A549 (cell line): ENCODE measurements at regions not wholly inside any gene's neighbourhood (a gene's known extent, or its start where the extent isn't known, plus 50 kb on each side); places are given as distances from the start of the nearest gene placed in this dataset.

Source experiments
- CHD2 ChIP-seq: fragments of 150-350 bp; IDR thresholded peaks from 2 replicates; pipeline ENCODE4 v1.6.1; 2014; ENCODE audit warnings: low read length; ENCODE audit not compliant: partially characterized antibody
- CTCF ChIP-seq: fragments of >200 bp; sonication (Bioruptor Twin); formaldehyde crosslinking; IDR thresholded peaks from 3 replicates; pipeline ENCODE4 v1.5.1; 2016
- EHMT2 ChIP-seq: fragments of 200-600 bp; sonication (generic); IDR thresholded peaks from 2 replicates; pipeline ENCODE4 v1.6.1; 2016; ENCODE audit warnings: antibody characterized with exemption, low read depth, mild to moderate bottlenecking, moderate library complexity
- EP300 ChIP-seq, 2 experiments: fragments of >200 bp; sonication (Bioruptor Twin); formaldehyde crosslinking; IDR thresholded peaks; 2 replicates in 1 of 2; 3 replicates in 1 of 2; pipeline ENCODE4 v1.6.1; 2016 to 2017
- JUN ChIP-seq, 2 experiments: fragments of >200 bp; sonication (Bioruptor Twin); formaldehyde crosslinking; IDR thresholded peaks; 2 replicates in 1 of 2; 3 replicates in 1 of 2; pipeline ENCODE4 v1.6.1; 2016 to 2017
- MYC ChIP-seq: IDR thresholded peaks from 2 replicates; pipeline ENCODE4 v1.6.1; 2012; ENCODE audit warnings: mild to moderate bottlenecking, inconsistent platforms, low read length, improper control_type of control experiment, borderline replicate concordance
- NR3C1 ChIP-seq: fragments of >200 bp; sonication (Bioruptor Twin); formaldehyde crosslinking; IDR thresholded peaks from 3 replicates; pipeline ENCODE4 v1.6.1; 2017
- POLR2A ChIP-seq: IDR thresholded peaks from 2 replicates; pipeline ENCODE4 v1.6.1; 2012; ENCODE audit warnings: mild to moderate bottlenecking, low read length
- ZSCAN20 ChIP-seq: fragments of 250-450 bp; sonication (Bioruptor Pico); IDR thresholded peaks from 2 replicates; pipeline ENCODE4 v1.8.0; 2022; ENCODE audit warnings: mild to moderate bottlenecking, moderate library complexity
- TF ChIP-seq, protein P1 (sequence below): IDR thresholded peaks from 2 replicates; pipeline ENCODE4 v1.6.1; 2012
- TF ChIP-seq, protein P2 (sequence below): fragments of 450-650 bp; IDR thresholded peaks from 2 replicates; pipeline ENCODE4 v1.6.1; 2014; ENCODE audit warnings: antibody characterized with exemption

DNA sequence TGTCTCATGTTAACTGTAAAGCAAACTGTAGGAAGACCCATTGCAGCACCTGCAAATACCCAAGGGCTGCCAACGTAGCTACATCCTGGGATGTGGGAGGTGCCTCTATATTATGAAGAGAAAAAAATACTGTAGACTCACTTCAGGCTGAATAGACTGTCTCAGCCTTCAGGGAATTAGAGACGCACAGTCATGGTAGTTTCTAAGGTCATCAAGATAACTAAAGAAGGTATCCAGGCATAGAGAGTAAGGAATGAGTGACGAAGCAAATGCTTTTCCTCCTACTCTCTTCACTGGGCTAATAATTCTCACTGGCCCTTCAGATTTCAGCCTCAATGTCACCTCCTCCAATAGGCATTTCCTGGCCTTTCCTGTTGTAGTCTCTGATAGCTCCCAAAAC is 121.6 kb upstream of the ECI2 start:
- TF ChIP-seq CHD2 (no peak), EP300 (IDR thresholded peaks at IDR 0.05) (no peak), CTCF (no peak), ZSCAN20 (CRISPR knock-in tag) (no peak), EHMT2 (no peak), JUN (IDR thresholded peaks at IDR 0.05) (no peak), MYC (no peak), POLR2A (no peak), NR3C1 (no peak)
- TF ChIP-seq, protein P1, sequence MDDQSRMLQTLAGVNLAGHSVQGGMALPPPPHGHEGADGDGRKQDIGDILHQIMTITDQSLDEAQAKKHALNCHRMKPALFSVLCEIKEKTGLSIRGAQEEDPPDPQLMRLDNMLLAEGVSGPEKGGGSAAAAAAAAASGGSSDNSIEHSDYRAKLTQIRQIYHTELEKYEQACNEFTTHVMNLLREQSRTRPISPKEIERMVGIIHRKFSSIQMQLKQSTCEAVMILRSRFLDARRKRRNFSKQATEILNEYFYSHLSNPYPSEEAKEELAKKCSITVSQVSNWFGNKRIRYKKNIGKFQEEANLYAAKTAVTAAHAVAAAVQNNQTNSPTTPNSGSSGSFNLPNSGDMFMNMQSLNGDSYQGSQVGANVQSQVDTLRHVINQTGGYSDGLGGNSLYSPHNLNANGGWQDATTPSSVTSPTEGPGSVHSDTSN, result no peak
- TF ChIP-seq, protein P2, sequence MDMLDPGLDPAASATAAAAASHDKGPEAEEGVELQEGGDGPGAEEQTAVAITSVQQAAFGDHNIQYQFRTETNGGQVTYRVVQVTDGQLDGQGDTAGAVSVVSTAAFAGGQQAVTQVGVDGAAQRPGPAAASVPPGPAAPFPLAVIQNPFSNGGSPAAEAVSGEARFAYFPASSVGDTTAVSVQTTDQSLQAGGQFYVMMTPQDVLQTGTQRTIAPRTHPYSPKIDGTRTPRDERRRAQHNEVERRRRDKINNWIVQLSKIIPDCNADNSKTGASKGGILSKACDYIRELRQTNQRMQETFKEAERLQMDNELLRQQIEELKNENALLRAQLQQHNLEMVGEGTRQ, result no peak
